ENCODE measurements at regions not wholly inside any gene's neighbourhood (a gene's known extent, or its start where the extent isn't known, plus 50 kb on each side); places are given as distances from the start of the nearest gene placed in this dataset.
"Not testable (repeated sequence)": the region's sequence is repeated elsewhere in the genome, so short reads cannot be mapped to it uniquely, and the experiment has no call there.

DNA sequence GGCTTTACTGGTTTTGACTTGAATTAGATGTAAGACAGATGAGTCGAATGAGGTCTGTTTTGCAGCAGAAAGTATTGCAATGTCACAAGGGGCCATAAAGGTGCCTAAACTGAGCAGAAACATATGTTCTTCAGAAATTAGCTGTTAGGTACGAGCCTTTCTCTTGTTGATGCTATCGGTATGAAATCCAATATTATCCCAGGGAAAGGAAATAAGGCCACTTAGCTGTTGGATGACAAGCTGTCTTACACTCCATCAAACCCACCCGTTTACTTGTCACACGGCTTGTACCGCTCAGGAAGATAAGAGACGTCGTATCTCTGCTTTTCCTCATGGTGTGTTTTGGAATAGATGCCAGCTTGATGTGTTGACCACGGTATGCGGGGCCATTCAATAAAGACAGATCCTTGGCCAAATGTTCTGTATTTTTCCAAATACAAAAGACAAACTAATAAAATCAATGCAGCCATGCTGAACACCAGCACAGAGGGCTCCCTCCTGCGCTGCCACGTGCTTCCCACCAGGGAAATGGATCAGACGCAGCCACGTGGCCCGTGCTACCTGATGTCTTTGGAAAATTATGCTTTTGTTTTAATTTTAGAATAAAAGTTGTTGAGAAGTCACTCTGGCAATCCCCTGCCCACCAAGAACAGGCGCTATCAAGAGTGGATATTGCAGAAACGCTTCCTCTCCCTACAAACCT lies 255.9 kb upstream of the SULF2 start:
- peaks cover 0 to 5% (median 0%) of the 10 kb centered on the region in 4 donors for H3K27me3 ChIP-seq
- H3K4me3 ChIP-seq = no peak overlapping the region
- 64 to 78% methylated on average over 10 to 17 of the region's 17 CpGs for WGBS, 2 donors
- peaks cover 0 to 5% (median 0%) of the 10 kb centered on the region in 3 donors for H3K4me1 ChIP-seq
- H3K36me3 ChIP-seq = no peaks in the 10 kb centered on the region
- no peak overlapping the region for H3K27ac ChIP-seq
- H3K9me3 ChIP-seq = no peaks in the 10 kb centered on the region
- TF ChIP-seq POLR2A (IDR thresholded peaks at IDR 0.05) = no peak
- TF ChIP-seq, protein P1, sequence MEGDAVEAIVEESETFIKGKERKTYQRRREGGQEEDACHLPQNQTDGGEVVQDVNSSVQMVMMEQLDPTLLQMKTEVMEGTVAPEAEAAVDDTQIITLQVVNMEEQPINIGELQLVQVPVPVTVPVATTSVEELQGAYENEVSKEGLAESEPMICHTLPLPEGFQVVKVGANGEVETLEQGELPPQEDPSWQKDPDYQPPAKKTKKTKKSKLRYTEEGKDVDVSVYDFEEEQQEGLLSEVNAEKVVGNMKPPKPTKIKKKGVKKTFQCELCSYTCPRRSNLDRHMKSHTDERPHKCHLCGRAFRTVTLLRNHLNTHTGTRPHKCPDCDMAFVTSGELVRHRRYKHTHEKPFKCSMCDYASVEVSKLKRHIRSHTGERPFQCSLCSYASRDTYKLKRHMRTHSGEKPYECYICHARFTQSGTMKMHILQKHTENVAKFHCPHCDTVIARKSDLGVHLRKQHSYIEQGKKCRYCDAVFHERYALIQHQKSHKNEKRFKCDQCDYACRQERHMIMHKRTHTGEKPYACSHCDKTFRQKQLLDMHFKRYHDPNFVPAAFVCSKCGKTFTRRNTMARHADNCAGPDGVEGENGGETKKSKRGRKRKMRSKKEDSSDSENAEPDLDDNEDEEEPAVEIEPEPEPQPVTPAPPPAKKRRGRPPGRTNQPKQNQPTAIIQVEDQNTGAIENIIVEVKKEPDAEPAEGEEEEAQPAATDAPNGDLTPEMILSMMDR (IDR thresholded peaks at IDR 0.05) = no peak
- intact Hi-C loops (cut with DNase I) = no loop called here
- no peak for DNase-seq

DNA sequence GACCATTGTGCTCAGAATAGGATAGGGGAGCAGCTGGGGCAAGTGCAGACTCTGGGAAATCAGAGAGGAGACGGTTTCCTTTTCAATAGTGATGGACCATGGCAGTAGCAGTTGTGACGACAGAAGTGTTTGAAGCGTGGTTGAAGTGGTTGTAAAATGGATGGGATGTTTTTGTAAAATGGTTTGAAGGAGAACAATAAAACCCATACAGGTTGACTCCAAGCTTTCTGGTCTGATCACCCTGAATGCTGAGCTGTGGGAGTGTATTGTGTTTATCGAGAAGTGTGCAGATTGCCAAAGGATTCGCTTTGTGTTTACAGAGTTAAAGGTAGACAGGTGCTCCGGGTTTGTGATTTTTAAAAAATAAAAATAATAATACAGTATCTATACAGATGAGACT lies 255.2 kb upstream of the SULF2 start:
- no peak overlapping the region for H3K4me3 ChIP-seq
- H3K27me3 ChIP-seq = peaks cover 0 to 5% (median 0%) of the 10 kb centered on the region in 4 donors
- WGBS, 2 donors = 84% methylated on average over 6 of the region's 6 CpGs
- H3K9me3 ChIP-seq = no peaks in the 10 kb centered on the region
- DNase-seq = no peak
- H3K27ac ChIP-seq = no peak overlapping the region
- intact Hi-C loops (cut with DNase I) = no loop called here
- H3K4me1 ChIP-seq = peaks cover 0 to 5% (median 0%) of the 10 kb centered on the region in 3 donors
- TF ChIP-seq, protein P1 (IDR thresholded peaks at IDR 0.05) = no peak
- no peak for TF ChIP-seq POLR2A (IDR thresholded peaks at IDR 0.05)
- H3K36me3 ChIP-seq = no peaks in the 10 kb centered on the region

DNA sequence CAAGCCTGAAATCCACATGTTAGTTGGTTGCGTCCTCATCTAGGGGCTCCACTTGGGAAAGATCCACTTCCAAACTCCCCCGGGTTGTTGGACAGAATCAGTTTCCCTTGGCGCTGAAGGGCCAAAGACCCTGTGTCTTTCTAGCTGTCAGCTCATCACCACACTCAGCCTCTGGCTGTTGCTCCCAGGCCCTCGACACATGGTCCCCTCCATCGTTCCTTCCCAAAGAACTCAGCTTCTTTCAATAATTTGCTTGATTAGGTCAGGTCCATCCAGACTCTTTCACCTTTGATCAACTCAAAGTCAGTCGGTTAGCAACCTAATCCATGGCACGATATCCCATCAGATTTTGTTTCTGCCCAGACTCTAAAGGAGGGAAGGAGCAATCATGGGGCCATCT lies 254.8 kb upstream of the SULF2 start:
- TF ChIP-seq, protein P1 (IDR thresholded peaks at IDR 0.05) = no peak
- TF ChIP-seq POLR2A (IDR thresholded peaks at IDR 0.05) = no peak
- no peaks in the 10 kb centered on the region for H3K9me3 ChIP-seq
- no peak overlapping the region for H3K4me3 ChIP-seq
- 79 to 82% methylated on average over 7 of the region's 7 CpGs for WGBS, 2 donors
- H3K4me1 ChIP-seq = peaks cover 0 to 5% (median 0%) of the 10 kb centered on the region in 3 donors
- intact Hi-C loops (cut with DNase I) = no loop called here
- DNase-seq = no peak
- peaks cover 0 to 5% (median 0%) of the 10 kb centered on the region in 4 donors for H3K27me3 ChIP-seq
- H3K36me3 ChIP-seq = no peaks in the 10 kb centered on the region
- H3K27ac ChIP-seq = no peak overlapping the region

DNA sequence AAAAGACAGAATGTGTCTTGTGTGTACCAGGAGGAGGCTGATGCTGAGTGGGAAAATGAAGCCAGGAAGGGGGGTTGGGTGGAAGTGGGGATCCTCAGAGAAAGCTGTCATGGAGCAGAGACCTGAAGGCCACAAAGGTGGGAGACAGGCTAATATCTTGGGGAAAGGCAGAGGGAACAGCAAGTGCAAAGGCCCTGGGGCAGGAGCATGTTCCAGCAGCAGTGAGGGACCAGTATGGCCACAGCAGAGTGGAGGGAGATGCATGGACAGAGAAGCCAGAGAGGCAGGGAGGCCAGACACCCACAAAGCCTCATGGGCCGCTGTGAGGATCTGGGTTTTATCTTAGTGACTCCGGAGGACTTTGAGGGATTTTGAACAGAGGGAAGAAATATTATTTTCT lies 254.2 kb upstream of the SULF2 start:
- no peaks in the 10 kb centered on the region for H3K36me3 ChIP-seq
- TF ChIP-seq, protein P1 (IDR thresholded peaks at IDR 0.05) = no peak
- no peak for TF ChIP-seq POLR2A (IDR thresholded peaks at IDR 0.05)
- DNase-seq = no peak
- WGBS, 2 donors = 92 to 97% methylated on average over 2 of the region's 2 CpGs
- no peaks in the 10 kb centered on the region for H3K9me3 ChIP-seq
- intact Hi-C loops (cut with DNase I) = no loop called here
- peaks cover 0 to 5% (median 0%) of the 10 kb centered on the region in 3 donors for H3K4me1 ChIP-seq
- peaks cover 0 to 5% (median 0%) of the 10 kb centered on the region in 4 donors for H3K27me3 ChIP-seq
- no peak overlapping the region for H3K27ac ChIP-seq
- no peak overlapping the region for H3K4me3 ChIP-seq

DNA sequence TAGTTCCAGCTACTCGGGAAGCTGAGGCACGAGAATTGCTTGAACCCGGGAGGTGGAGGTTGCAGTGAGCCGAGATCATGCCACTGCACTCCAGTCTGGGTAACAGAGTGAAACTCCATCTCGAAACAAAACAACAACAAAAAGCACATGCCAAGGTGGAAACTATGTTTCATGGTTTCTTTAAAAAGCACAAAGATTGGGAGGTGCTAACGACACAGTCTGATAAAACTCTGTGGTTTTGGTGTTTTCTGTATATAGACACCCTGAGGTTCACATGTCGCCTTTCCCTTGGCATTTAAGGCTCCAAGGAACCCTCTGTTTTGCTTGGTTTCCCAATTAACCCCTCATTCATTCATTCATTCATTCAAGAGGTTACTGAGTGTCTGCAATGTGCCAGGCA lies 253.4 kb upstream of the SULF2 start:
- H3K27me3 ChIP-seq = no peaks in the 10 kb centered on the region
- intact Hi-C loops (cut with DNase I) = no loop called here
- no peak overlapping the region for H3K27ac ChIP-seq
- H3K9me3 ChIP-seq = no peaks in the 10 kb centered on the region
- no peak for DNase-seq
- H3K36me3 ChIP-seq = no peaks in the 10 kb centered on the region
- peaks cover 0 to 5% (median 0%) of the 10 kb centered on the region in 3 donors for H3K4me1 ChIP-seq
- no peak overlapping the region for H3K4me3 ChIP-seq
- WGBS, 2 donors = 77 to 82% methylated on average over 7 of the region's 7 CpGs
- no peak for TF ChIP-seq POLR2A (IDR thresholded peaks at IDR 0.05)
- TF ChIP-seq, protein P1 (IDR thresholded peaks at IDR 0.05) = no peak

DNA sequence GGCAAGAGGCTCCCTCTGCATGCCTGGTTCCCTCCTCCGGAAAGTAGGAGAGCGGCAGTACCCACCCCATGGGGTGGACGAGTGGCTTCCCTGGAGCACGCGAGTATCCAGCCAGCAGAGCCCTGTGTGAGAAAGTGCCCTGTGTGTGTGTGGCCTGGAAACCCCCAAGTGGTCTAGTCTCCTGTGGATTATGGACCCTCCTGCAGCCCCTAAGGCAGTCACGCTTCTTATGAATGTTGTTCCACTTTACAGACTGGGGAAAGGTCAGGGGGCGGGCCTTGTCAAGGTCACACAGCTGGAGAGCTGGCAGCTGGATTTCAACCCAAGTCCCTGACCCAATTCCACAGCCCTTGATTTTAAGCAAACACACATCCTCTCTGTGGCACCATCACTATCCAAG lies 252.5 kb upstream of the SULF2 start:
- DNase-seq; H3K9me3 ChIP-seq; H3K36me3 ChIP-seq; H3K4me3 ChIP-seq; H3K27me3 ChIP-seq; H3K27ac ChIP-seq; H3K4me1 ChIP-seq; intact Hi-C loops (cut with DNase I): not testable (repeated sequence)
- 93 to 100% methylated on average over 2 to 3 of the region's 7 CpGs for WGBS, 2 donors

All from esophagus squamous epithelium (tissue), 5 donors.